GM23338 (cell line): ENCODE measurements at regions not wholly inside any gene's neighbourhood (a gene's known extent, or its start where the extent isn't known, plus 50 kb on each side); places are given as distances from the start of the nearest gene placed in this dataset.

Experiments
- ATAC-seq: fragments of 200-7000 bp; cut with Tn5 transposase; 3 replicates; pipeline ENCODE4 v1.9.1; 2020
- DNase-seq: peaks from one replicate; pipeline ENCODE4 v3.0.0-alpha.2; 2015; ENCODE audit warnings: low spot score
- H2AFZ ChIP-seq: fragments of 200-600 bp; sonication (generic); 2 replicates; pipeline ENCODE4 v1.8.0; 2016; ENCODE audit warnings: antibody characterized with exemption, mild to moderate bottlenecking, moderate library complexity
- H3F3A ChIP-seq: fragments of 200-600 bp; sonication (generic); replicated peaks from 2 replicates; pipeline ENCODE4 v1.8.0; 2017; ENCODE audit warnings: antibody characterized with exemption, mixed run types, low read depth
- H3K27ac ChIP-seq: fragments of 200-600 bp; sonication (generic); 2 replicates; pipeline ENCODE4 v1.6.1; 2016; ENCODE audit warnings: low read depth
- H3K27me3 ChIP-seq: fragments of 200-600 bp; sonication (generic); 2 replicates; pipeline ENCODE4 v1.8.0; 2016; ENCODE audit warnings: mild to moderate bottlenecking, mixed run types, moderate library complexity; ENCODE audit not compliant: insufficient read depth
- H3K36me3 ChIP-seq: fragments of 200-600 bp; sonication (generic); 2 replicates; pipeline ENCODE4 v1.8.0; 2016; ENCODE audit warnings: mild to moderate bottlenecking; ENCODE audit not compliant: insufficient read depth
- H3K4me1 ChIP-seq: fragments of 200-600 bp; sonication (generic); 2 replicates; pipeline ENCODE4 v1.8.0; 2016; ENCODE audit warnings: mild to moderate bottlenecking, moderate library complexity; ENCODE audit not compliant: insufficient read depth
- H3K4me2 ChIP-seq: fragments of 200-600 bp; sonication (generic); 2 replicates; pipeline ENCODE4 v1.7.1; 2017; ENCODE audit warnings: mixed run types
- H3K4me3 ChIP-seq: fragments of 200-600 bp; sonication (generic); 2 replicates; pipeline ENCODE4 v1.6.1; 2016; ENCODE audit warnings: mixed run types
- H3K79me2 ChIP-seq: fragments of 200-600 bp; sonication (generic); replicated peaks from 2 replicates; pipeline ENCODE4 v1.8.0; 2017; ENCODE audit warnings: mild to moderate bottlenecking; ENCODE audit not compliant: insufficient read depth
- H3K9me2 ChIP-seq: fragments of 200-600 bp; sonication (generic); 2 replicates; pipeline ENCODE4 v1.8.0; 2017; ENCODE audit not compliant: insufficient read depth
- H4K20me1 ChIP-seq: fragments of 200-600 bp; sonication (generic); replicated peaks from 2 replicates; pipeline ENCODE4 v1.8.0; 2017; ENCODE audit warnings: mild to moderate bottlenecking; ENCODE audit not compliant: insufficient read depth
- H3K27ac Mint-ChIP-seq: 2 replicates; pipeline ENCODE4 v1.8.0; 2020; ENCODE audit warnings: inconsistent platforms, mild to moderate bottlenecking, moderate library complexity, mixed read lengths
- H3K27me3 Mint-ChIP-seq: 3 replicates; pipeline ENCODE4 v1.8.0; 2022; ENCODE audit warnings: low read depth, mild to moderate bottlenecking, moderate library complexity, mixed read lengths, inconsistent platforms; ENCODE audit not compliant: insufficient read depth, poor library complexity
- H3K36me3 Mint-ChIP-seq: 3 replicates; pipeline ENCODE4 v1.8.0; 2021; ENCODE audit warnings: low read depth, mild to moderate bottlenecking, inconsistent platforms, moderate library complexity, mixed read lengths
- H3K4me1 Mint-ChIP-seq: 3 replicates; pipeline ENCODE4 v1.8.0; 2020; ENCODE audit warnings: mild to moderate bottlenecking, inconsistent platforms, mixed read lengths
- H3K4me3 Mint-ChIP-seq: 3 replicates; pipeline ENCODE4 v1.8.0; 2021; ENCODE audit warnings: moderate library complexity, mild to moderate bottlenecking, inconsistent platforms, mixed read lengths
- H3K9me3 Mint-ChIP-seq: 3 replicates; pipeline ENCODE4 v1.8.0; 2020; ENCODE audit warnings: moderate library complexity, mild to moderate bottlenecking, inconsistent platforms, mixed read lengths
- CREB1 ChIP-seq: fragments of 250-450 bp; sonication (Bioruptor Pico); IDR thresholded peaks from 2 replicates; pipeline ENCODE4 v1.5.0; 2020; ENCODE audit warnings: low read depth, mild to moderate bottlenecking, moderate library complexity
- ETS1 ChIP-seq: IDR thresholded peaks from 2 replicates; pipeline ENCODE4 v1.6.1; 2016; ENCODE audit warnings: antibody characterized with exemption
- EZH2 ChIP-seq: fragments of 200-600 bp; sonication (generic); IDR thresholded peaks from one replicate; pipeline ENCODE4 v1.8.0; 2017; ENCODE audit warnings: antibody characterized with exemption, mild to moderate bottlenecking, low read depth; ENCODE audit not compliant: unreplicated experiment
- EZH2phosphoT487 ChIP-seq: fragments of 200-600 bp; sonication (generic); IDR thresholded peaks from one replicate; pipeline ENCODE4 v1.8.1; 2018; ENCODE audit warnings: antibody characterized with exemption; ENCODE audit not compliant: unreplicated experiment
- JUNB ChIP-seq: IDR thresholded peaks from one replicate; pipeline ENCODE4 v1.6.1; 2016; ENCODE audit warnings: antibody characterized with exemption; ENCODE audit not compliant: unreplicated experiment
- NANOG ChIP-seq: IDR thresholded peaks from 2 replicates; pipeline ENCODE4 v1.6.1; 2016; ENCODE audit warnings: antibody characterized with exemption, borderline replicate concordance
- POLR2AphosphoS5 ChIP-seq: IDR thresholded peaks from 2 replicates; pipeline ENCODE4 v1.6.1; 2016; ENCODE audit warnings: antibody characterized with exemption, low read depth
- STAT1 ChIP-seq: IDR thresholded peaks from one replicate; pipeline ENCODE4 v1.6.1; 2016; ENCODE audit warnings: antibody characterized with exemption; ENCODE audit not compliant: unreplicated experiment
- ZNF114 ChIP-seq: fragments of 250-450 bp; sonication (Bioruptor Pico); IDR thresholded peaks from 2 replicates; pipeline ENCODE4 v1.5.0; 2020; ENCODE audit warnings: mild to moderate bottlenecking, moderate library complexity
- ZNF331 ChIP-seq: fragments of 250-450 bp; sonication (Bioruptor Pico); IDR thresholded peaks from 2 replicates; pipeline ENCODE4 v1.5.0; 2020; ENCODE audit warnings: low read depth, mild to moderate bottlenecking, moderate library complexity
- ZNF462 ChIP-seq: fragments of 250-450 bp; sonication (Bioruptor Pico); IDR thresholded peaks from 2 replicates; pipeline ENCODE4 v1.5.0; 2020; ENCODE audit warnings: mild to moderate bottlenecking, moderate library complexity
- TF ChIP-seq, protein P1 (sequence below): IDR thresholded peaks from one replicate; pipeline ENCODE4 v1.6.1; 2018; ENCODE audit warnings: antibody characterized with exemption; ENCODE audit not compliant: unreplicated experiment
- TF ChIP-seq, protein P2 (sequence below), 2 experiments: fragments of 200-600 bp in 1 of 2; sonication (generic) in 1 of 2; conservative IDR thresholded peaks; 2 replicates each; pipeline versions ENCODE4 v1.5.1 to v1.6.1; 2016 to 2017; ENCODE audit warnings: antibody characterized with exemption in 2 of 2, low read depth in 2 of 2, mild to moderate bottlenecking in 2 of 2, moderate library complexity in 1 of 2

DNA sequence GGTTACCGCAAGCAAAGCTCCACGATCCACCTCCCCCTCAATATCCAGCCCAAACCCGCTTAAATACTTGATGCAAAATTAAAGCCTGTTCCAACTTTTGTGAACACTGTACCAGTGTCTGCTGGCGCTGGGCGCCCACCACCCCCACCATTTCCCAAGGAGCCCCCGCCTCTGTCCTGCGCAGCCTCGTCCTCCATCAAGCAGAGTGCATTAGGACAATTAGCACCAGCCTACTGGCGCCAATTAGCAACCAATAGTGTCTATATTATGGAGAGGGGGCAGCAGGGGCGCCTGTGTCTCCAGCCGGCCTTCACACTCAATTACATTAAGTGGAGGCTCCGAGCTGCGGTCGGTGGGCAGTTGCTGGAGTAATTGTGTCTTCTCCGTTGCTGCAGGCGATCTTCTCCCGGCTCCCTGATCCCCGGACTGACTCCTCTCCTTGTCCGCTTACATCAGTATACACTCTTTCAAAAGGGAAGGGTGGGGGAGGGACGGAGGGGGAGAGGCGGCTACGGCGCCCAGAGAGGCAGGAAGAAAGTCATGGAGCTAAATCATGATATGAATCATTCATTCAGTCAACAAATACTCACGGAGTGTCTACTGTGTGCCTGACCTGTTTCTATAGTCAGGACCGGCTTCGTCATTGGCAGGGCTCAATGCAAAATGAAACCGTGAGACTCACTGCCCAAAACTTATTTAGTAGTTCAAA is 707.3 kb downstream of the MED13L start:
- Histone ChIP-seq H3K27ac (no peak overlapping the region), H3K36me3 (no peaks in the 10 kb centered on the region), H3K4me2 (no peak overlapping the region), H3F3A (no peaks in the 10 kb centered on the region), H3K4me3 (no peak overlapping the region), H2AFZ (peak overlapping the region; percentile 69; the same call in 1 of the 2 replicates), H3K79me2 (no peaks in the 10 kb centered on the region), H4K20me1 (no peaks in the 10 kb centered on the region), H3K27me3 (no peaks in the 10 kb centered on the region), H3K4me1 (0 out of 2 replicates have a peak, but pooled peaks cover 3% of the 10 kb centered on the region), H3K9me2 (no peaks in the 10 kb centered on the region)
- Mint-ChIP-seq H3K4me3 (no peak overlapping the region), H3K4me1 (peaks cover 6% of the 10 kb centered on the region), H3K36me3 (no peaks in the 10 kb centered on the region), H3K27me3 (no peaks in the 10 kb centered on the region), H3K27ac (no peak overlapping the region), H3K9me3 (no peaks in the 10 kb centered on the region)
- TF ChIP-seq ZNF462 (no peak), JUNB (no peak), NANOG (no peak), STAT1 (no peak), ZNF331 (CRISPR knock-in tag) (no peak), POLR2AphosphoS5 (no peak), ETS1 (no peak), CREB1 (CRISPR knock-in tag) (no peak), EZH2 (no peak), ZNF114 (CRISPR knock-in tag) (no peak), EZH2phosphoT487 (no peak)
- TF ChIP-seq, protein P1, sequence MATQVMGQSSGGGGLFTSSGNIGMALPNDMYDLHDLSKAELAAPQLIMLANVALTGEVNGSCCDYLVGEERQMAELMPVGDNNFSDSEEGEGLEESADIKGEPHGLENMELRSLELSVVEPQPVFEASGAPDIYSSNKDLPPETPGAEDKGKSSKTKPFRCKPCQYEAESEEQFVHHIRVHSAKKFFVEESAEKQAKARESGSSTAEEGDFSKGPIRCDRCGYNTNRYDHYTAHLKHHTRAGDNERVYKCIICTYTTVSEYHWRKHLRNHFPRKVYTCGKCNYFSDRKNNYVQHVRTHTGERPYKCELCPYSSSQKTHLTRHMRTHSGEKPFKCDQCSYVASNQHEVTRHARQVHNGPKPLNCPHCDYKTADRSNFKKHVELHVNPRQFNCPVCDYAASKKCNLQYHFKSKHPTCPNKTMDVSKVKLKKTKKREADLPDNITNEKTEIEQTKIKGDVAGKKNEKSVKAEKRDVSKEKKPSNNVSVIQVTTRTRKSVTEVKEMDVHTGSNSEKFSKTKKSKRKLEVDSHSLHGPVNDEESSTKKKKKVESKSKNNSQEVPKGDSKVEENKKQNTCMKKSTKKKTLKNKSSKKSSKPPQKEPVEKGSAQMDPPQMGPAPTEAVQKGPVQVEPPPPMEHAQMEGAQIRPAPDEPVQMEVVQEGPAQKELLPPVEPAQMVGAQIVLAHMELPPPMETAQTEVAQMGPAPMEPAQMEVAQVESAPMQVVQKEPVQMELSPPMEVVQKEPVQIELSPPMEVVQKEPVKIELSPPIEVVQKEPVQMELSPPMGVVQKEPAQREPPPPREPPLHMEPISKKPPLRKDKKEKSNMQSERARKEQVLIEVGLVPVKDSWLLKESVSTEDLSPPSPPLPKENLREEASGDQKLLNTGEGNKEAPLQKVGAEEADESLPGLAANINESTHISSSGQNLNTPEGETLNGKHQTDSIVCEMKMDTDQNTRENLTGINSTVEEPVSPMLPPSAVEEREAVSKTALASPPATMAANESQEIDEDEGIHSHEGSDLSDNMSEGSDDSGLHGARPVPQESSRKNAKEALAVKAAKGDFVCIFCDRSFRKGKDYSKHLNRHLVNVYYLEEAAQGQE: no peak
- TF ChIP-seq, protein P2, sequence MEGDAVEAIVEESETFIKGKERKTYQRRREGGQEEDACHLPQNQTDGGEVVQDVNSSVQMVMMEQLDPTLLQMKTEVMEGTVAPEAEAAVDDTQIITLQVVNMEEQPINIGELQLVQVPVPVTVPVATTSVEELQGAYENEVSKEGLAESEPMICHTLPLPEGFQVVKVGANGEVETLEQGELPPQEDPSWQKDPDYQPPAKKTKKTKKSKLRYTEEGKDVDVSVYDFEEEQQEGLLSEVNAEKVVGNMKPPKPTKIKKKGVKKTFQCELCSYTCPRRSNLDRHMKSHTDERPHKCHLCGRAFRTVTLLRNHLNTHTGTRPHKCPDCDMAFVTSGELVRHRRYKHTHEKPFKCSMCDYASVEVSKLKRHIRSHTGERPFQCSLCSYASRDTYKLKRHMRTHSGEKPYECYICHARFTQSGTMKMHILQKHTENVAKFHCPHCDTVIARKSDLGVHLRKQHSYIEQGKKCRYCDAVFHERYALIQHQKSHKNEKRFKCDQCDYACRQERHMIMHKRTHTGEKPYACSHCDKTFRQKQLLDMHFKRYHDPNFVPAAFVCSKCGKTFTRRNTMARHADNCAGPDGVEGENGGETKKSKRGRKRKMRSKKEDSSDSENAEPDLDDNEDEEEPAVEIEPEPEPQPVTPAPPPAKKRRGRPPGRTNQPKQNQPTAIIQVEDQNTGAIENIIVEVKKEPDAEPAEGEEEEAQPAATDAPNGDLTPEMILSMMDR (conservative IDR thresholded peaks at IDR 0.05; ENCODE audit: low read depth in 2 of 2): no peak
- DNase-seq (no peak), ATAC-seq (no peak; the same call in 2 of the 3 replicates)
